WERI-Rb-1 (cell line): ENCODE measurements at regions not wholly inside any gene's neighbourhood (a gene's known extent, or its start where the extent isn't known, plus 50 kb on each side); places are given as distances from the start of the nearest gene placed in this dataset.

ENCODE experiments used
- DNase-seq: peaks from one replicate; pipeline ENCODE4 v3.0.0-alpha.2; 2020
- H3K27ac ChIP-seq: fragments of 250-450 bp; sonication (Bioruptor Pico); 2 replicates; pipeline ENCODE4 v1.5.1; 2020; ENCODE audit warnings: mild to moderate bottlenecking, moderate library complexity
- H3K27me3 ChIP-seq: fragments of 250-450 bp; sonication (Bioruptor Pico); 2 replicates; pipeline ENCODE4 v1.5.1; 2021; ENCODE audit warnings: mild to moderate bottlenecking, low read depth, moderate library complexity; ENCODE audit not compliant: insufficient read depth, severe bottlenecking
- H3K36me3 ChIP-seq: fragments of 250-450 bp; sonication (Bioruptor Pico); 2 replicates; pipeline ENCODE4 v1.5.1; 2020; ENCODE audit warnings: mild to moderate bottlenecking, moderate library complexity
- H3K4me3 ChIP-seq: 2 replicates; pipeline ENCODE4 v1.5.1; 2011; ENCODE audit warnings: low read depth, mild to moderate bottlenecking, control low read depth, low read length
- H3K9me3 ChIP-seq: fragments of 250-450 bp; sonication (Bioruptor Pico); 2 replicates; pipeline ENCODE4 v1.5.1; 2021; ENCODE audit warnings: mild to moderate bottlenecking, moderate library complexity; ENCODE audit not compliant: severe bottlenecking
- CTCF ChIP-seq: IDR thresholded peaks from 2 replicates; pipeline ENCODE4 v1.5.1; 2011; ENCODE audit warnings: low read depth, mild to moderate bottlenecking, control low read depth, inconsistent platforms, low read length

GRCh38 chr14:84446250-84446649 lies 1083.7 kb upstream of the FLRT2 start:
- H3K9me3 ChIP-seq = no peaks in the 10 kb centered on the region
- TF ChIP-seq CTCF = no peak
- H3K27ac ChIP-seq = no peak overlapping the region
- H3K4me3 ChIP-seq = no peak overlapping the region
- no peaks in the 10 kb centered on the region for H3K27me3 ChIP-seq
- no peak for DNase-seq
- H3K36me3 ChIP-seq = no peaks in the 10 kb centered on the region

- no peak overlapping the region for H3K27ac ChIP-seq
- no peak for TF ChIP-seq CTCF
- no peaks in the 10 kb centered on the region for H3K27me3 ChIP-seq
- H3K36me3 ChIP-seq = no peaks in the 10 kb centered on the region
- H3K4me3 ChIP-seq = no peak overlapping the region
- no peaks in the 10 kb centered on the region for H3K9me3 ChIP-seq
- DNase-seq = no peak
These were observed 1076.5 kb upstream of the FLRT2 start for GRCh38 chr14:84453307-84453950.

- no peak for DNase-seq
- Histone ChIP-seq H3K27ac (no peak overlapping the region), H3K9me3 (no peaks in the 10 kb centered on the region), H3K4me3 (no peak overlapping the region), H3K36me3 (no peaks in the 10 kb centered on the region), H3K27me3 (no peaks in the 10 kb centered on the region)
- TF ChIP-seq CTCF = no peak
These were observed 1075.8 kb upstream of the FLRT2 start for GRCh38 chr14:84454114-84454513.

GRCh38 chr14:84456946-84457345 lies 1073.0 kb upstream of the FLRT2 start:
- H3K36me3 ChIP-seq = no peaks in the 10 kb centered on the region
- TF ChIP-seq CTCF = no peak

GRCh38 chr14:84458881-84459280 lies 1071.1 kb upstream of the FLRT2 start:
- Histone ChIP-seq H3K27me3 (no peaks in the 10 kb centered on the region), H3K9me3 (no peaks in the 10 kb centered on the region), H3K4me3 (no peak overlapping the region), H3K27ac (no peak overlapping the region), H3K36me3 (no peaks in the 10 kb centered on the region)
- no peak for TF ChIP-seq CTCF
- no peak for DNase-seq

More at GRCh38 chr14:84456946-84457345, 1073.0 kb upstream of the FLRT2 start:
- Histone ChIP-seq H3K27ac (no peak overlapping the region), H3K9me3 (no peaks in the 10 kb centered on the region), H3K4me3 (no peak overlapping the region), H3K27me3 (no peaks in the 10 kb centered on the region)
- no peak for DNase-seq

GRCh38 chr14:84465880-84466279 lies 1064.1 kb upstream of the FLRT2 start:
- Histone ChIP-seq H3K36me3 (no peaks in the 10 kb centered on the region), H3K27ac (no peak overlapping the region), H3K27me3 (no peaks in the 10 kb centered on the region), H3K9me3 (no peaks in the 10 kb centered on the region), H3K4me3 (no peak overlapping the region)
- DNase-seq = no peak
- no peak for TF ChIP-seq CTCF
